Caki2 (cell line): ENCODE measurements at regions not wholly inside any gene's neighbourhood (a gene's known extent, or its start where the extent isn't known, plus 50 kb on each side); places are given as distances from the start of the nearest gene placed in this dataset.
"Not testable (repeated sequence)": the region's sequence is repeated elsewhere in the genome, so short reads cannot be mapped to it uniquely, and the experiment has no call there.

ENCODE experiments used
- DNase-seq: peaks from one replicate; pipeline ENCODE4 v3.0.0-alpha.2; 2015; ENCODE audit warnings: low read depth
- in situ Hi-C: cut with HindIII; loops from 2 replicates; pipeline ENCODE4 v1.10.0; 2016; ENCODE audit warnings: low sequenced_read_pairs, low pct_unique_long_range_greater_than_20kb, mixed read lengths

DNA sequence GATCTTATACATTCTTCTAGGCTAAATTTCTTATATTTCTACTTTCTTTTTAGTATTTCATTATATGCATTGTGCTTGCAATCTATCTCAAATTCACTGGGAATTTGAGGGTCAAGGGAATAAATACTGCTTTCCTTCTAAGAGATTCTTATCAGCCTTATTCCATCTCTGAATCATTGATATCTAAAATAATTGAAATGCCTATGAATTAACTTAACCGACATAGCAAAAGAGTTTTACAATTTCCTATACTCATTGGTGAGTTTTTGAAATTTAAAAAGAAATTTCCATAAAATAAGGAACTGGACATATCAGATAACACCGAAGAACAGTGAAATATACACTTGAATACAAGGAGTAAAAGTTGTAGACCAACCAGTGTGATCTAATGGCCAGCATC lies 373.7 kb downstream of the NAF1 start:
- in situ Hi-C loops, result no loop called here

DNA sequence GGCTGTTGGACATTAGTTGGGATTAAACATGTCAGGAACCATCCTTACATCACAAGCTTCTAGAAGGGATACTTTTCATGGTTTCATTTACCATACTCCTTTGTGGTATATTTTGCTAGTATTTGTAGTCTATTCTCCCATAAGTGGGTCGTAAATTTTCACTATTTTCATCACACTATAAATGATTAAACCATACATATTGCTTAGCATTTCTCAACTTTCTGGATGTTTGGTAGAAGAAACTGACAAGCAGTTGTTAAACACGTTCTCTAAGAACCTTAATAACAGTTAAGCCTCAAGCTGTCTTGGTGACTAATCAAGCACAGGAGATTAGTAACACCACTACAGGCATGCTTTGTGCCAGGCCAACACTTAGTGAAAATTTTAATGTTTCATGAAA lies 375.5 kb downstream of the NAF1 start:
- in situ Hi-C loops, result no loop called here
- DNase-seq, result no peak

More for the DNA sequence above, 373.7 kb downstream of the NAF1 start:
- no peak for DNase-seq

DNA sequence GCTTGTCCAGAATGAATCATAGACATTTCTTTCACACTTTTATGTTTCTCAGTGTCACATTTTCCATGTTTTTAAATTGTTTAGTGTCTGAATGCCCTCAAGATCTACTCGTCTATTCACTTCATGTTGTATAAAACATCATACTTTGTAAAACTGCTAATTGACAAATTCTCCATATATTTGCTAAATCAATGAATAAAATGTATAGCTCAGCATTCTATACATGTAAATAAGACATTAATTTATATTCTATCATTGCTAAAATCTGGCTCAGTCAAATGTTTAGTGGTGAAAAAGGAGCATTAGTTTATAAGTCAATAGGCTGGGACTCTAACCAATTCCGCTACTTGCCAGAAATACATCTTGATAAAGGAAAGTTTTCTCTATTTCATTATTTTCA lies 379.6 kb downstream of the NAF1 start:
- in situ Hi-C loops, result no loop called here
- no peak for DNase-seq

DNA sequence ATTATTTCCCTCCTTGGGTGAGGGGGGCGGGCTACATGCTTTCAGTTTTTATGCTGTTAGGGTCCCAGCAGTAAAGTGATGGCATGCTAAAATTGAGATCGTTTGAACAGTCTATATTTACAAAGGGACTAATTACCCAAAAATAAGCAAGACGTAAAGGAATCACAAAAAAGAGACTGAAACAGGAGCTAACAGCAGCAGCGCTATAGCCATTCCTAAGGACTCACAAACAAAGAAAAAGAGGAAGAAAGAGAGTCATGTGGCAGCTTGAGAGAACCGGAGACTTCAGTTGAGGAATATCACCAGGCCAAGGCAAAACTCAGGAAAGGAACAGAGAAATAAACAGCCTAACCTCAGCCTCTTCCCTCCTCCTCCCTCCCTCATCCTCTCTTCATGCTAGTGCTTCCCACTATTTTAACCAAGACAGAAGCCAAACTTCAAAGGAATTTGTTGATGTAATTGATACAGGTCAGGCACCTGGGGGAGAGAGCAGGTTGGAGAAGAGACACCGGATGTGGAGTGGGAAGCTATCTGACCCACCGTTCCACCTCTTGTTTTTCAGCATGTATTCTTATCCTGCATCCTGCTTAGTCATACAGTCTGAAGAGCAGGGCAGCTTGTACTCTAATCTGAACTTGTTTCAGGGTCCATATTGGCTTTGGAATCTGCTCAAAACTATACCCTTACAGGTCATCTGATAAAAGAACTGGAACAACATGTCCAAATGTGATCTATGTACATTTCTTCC lies 383.7 kb downstream of the NAF1 start:
- DNase-seq, result no peak
- in situ Hi-C loops, result no loop called here

- no peak for DNase-seq
- in situ Hi-C loops, result no loop called here
These were observed 384.5 kb downstream of the NAF1 start for GRCh38 chr4:162782096-162782777.

- in situ Hi-C loops, result no loop called here
- no peak for DNase-seq
These were observed 395.8 kb downstream of the NAF1 start for GRCh38 chr4:162770761-162771490.

- DNase-seq, result no peak
- in situ Hi-C loops, result no loop called here
These were observed 399.6 kb downstream of the NAF1 start for GRCh38 chr4:162767083-162767482.

DNA sequence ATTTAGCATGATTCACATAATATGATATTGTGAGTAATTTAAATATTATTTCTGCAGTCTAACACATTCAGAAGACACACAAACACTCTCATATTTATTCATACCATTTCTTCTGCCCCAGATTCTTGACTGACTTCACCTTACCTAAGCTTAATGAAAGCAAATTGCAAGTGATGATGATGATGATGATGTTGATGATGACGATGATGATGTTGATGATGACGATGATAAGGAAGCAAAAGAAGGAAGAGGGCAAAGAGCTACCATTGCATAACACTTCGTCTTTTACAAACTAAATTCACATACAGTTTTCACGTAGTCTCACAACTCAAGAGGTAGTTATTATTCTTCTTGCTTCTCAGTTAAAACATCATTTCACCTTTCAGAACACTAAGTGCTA lies 404.7 kb downstream of the NAF1 start:
- in situ Hi-C loops, result no loop called here

GRCh38 chr4:162740228-162740627 lies 426.5 kb downstream of the NAF1 start:
- DNase-seq, in situ Hi-C loops: not testable (repeated sequence)

More for the DNA sequence above, 404.7 kb downstream of the NAF1 start:
- no peak for DNase-seq

DNA sequence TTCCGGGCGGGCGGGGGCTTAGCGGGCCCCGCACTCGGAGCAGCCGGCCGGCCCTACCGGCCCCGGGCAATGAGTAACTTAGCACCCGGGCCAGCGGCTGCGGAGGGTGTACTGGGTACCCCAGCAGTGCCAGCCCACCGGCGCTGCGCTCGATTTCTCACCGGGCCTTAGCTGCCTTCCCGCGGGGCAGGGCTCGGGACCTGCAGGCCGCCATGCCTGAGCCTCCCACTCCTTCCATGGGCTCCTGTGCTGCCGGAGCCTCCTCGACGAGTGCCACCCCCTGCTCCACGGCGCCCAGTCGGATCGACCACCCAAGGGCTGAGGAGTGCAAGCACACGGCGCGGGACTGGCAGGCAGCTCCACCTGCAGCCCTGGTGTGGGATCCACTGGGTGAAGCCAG lies 427.1 kb downstream of the NAF1 start:
- in situ Hi-C loops, DNase-seq: not testable (repeated sequence)

DNA sequence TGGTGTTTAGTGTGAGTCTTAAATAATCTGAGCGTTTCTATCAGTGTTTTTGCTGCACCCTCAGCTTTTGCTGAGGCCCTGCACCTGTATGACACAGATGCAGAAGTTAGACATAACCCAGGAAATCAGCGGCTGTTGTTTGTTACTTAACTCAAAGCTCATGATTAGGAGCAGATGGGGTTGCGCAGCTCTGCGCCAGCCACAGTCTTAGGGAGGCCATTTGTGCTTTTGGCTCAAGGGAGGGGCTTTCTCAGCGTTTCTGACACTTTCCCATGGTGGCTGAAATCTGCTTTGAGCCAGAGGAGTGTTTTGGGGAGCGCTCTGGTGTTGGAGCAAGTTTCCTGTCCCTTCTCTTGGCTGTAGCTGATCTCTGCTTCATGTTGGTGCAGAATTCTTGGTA lies 433.8 kb downstream of the NAF1 start:
- in situ Hi-C loops, result no loop called here

DNA sequence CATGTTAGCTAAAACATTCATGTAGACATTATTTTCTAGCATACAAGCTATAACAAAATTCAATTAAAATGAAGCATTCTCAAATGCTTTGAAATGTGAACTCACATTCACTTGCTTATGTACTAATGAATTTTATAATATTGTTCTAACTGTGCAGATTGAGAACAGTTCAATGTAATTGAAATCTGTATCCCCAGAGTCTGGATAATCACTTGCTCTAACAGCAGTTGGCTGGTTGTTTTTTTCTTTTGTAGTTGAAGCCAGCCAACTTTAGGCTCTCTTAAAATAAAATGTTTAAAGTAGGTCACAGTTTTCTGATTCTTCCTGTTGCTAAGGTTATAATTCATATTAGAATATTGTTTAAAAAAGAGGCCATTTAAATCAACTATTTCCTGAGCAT lies 438.9 kb downstream of the NAF1 start:
- in situ Hi-C loops, result no loop called here
- DNase-seq, result no peak

More for the DNA sequence above, 433.8 kb downstream of the NAF1 start:
- no peak for DNase-seq

GRCh38 chr4:162727232-162727631 lies 439.5 kb downstream of the NAF1 start:
- DNase-seq, result peak; percentile 6
- in situ Hi-C loops, result no loop called here

- in situ Hi-C loops, result no loop called here
These were observed 451.3 kb downstream of the NAF1 start for GRCh38 chr4:162715401-162715800.

GRCh38 chr4:162707962-162708361 lies 458.7 kb downstream of the NAF1 start:
- in situ Hi-C loops, result no loop called here
- no peak for DNase-seq

More at GRCh38 chr4:162715401-162715800, 451.3 kb downstream of the NAF1 start:
- DNase-seq, result no peak

DNA sequence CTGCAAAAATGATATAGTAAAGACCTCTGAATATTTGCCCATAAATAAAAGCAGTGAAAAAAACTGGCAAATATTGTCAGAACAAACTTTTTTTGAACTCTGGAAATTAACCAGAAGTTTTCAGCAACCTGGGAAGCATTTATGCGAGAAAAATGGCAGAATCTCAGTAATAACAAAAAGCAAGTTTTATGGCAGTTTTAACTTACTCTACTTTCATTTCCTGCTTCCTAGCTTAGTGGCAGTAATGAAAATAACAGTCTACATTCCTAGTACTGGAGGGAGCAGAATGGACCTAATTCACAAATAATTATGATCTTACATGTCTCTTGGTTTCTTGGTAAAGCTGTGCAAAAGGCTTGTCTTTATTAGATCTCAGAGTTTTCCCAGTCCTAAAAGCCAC lies 460.1 kb downstream of the NAF1 start:
- DNase-seq, result no peak
- in situ Hi-C loops, result no loop called here

- no peak for DNase-seq
- in situ Hi-C loops, result no loop called here
These were observed 460.6 kb downstream of the NAF1 start for GRCh38 chr4:162706051-162706450.

DNA sequence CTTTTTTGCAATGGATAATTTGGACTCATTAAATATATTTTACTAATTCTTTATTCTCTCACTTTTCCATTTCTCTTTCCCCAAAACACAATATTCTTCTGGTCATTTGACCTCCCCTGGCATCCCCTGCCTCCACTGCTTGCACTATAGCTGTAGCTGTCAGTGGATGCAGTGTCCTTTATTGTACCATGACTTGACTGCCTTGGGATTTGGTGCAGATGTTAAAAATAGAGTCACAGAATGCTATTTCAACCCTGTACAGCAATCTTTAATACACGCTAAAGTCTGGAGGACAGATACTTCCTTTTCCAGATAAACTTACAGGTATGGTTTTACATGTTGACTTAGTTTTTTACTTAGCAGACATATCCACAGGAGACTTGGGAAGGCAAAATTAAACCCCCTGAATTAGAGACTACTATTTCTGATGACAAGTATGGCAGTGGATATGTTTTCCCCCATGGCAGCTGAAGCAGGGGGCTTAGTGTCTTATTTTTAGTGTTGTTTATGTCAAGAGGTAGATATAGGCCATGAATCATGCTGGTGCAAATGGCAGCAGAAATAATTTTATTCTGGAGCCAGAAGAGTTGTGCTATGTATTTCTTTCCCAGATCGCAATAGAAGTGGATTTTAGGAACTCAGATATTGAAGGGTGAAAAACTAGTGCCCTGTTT lies 461.4 kb downstream of the NAF1 start:
- no peak for DNase-seq
- in situ Hi-C loops, result no loop called here
